Spleen (tissue), 11 donors: ENCODE measurements at regions not wholly inside any gene's neighbourhood (a gene's known extent, or its start where the extent isn't known, plus 50 kb on each side); places are given as distances from the start of the nearest gene placed in this dataset.

ENCODE experiments used
- DNase-seq: peaks from one replicate; pipeline ENCODE4 v3.0.0-alpha.2; 2020
- H3K27ac ChIP-seq, 8 donors: fragments of 200-600 bp; sonication (generic) in 7 of 8; 1 replicate in 4 of 8; 2 replicates in 4 of 8; pipeline versions ENCODE4 v1.5.0 to v1.8.0; 2016 to 2021; ENCODE audit warnings: inconsistent platforms in 4 of 8, mild to moderate bottlenecking in 4 of 8, moderate library complexity in 1 of 8
- H3K27me3 ChIP-seq, 7 donors: fragments of 200-600 bp; sonication (generic) in 6 of 7; replicated peaks in 1 of 7; 1 replicate in 4 of 7; 2 replicates in 3 of 7; pipeline versions ENCODE4 v1.5.0 to v1.8.0; 2016 to 2021; ENCODE audit warnings: inconsistent platforms in 3 of 7, mild to moderate bottlenecking in 1 of 7
- H3K36me3 ChIP-seq, 6 donors: fragments of 200-600 bp; sonication (generic) in 5 of 6; 1 replicate in 4 of 6; 2 replicates in 2 of 6; pipeline versions ENCODE4 v1.5.0 to v1.8.0; 2016 to 2021; ENCODE audit warnings: inconsistent platforms in 2 of 6
- H3K4me1 ChIP-seq, 6 donors: fragments of 200-600 bp; sonication (generic) in 5 of 6; 1 replicate in 3 of 6; 2 replicates in 3 of 6; pipeline versions ENCODE4 v1.5.0 to v1.8.0; 2016 to 2021; ENCODE audit warnings: inconsistent platforms in 3 of 6
- H3K4me3 ChIP-seq, 8 donors: fragments of 200-600 bp; sonication (generic) in 7 of 8; 1 replicate in 4 of 8; 2 replicates in 4 of 8; pipeline versions ENCODE4 v1.5.0 to v1.8.0; 2016 to 2021; ENCODE audit warnings: inconsistent platforms in 4 of 8, mild to moderate bottlenecking in 4 of 8, moderate library complexity in 2 of 8
- H3K9me3 ChIP-seq, 8 donors: fragments of 200-600 bp; sonication (generic) in 7 of 8; 1 replicate in 4 of 8; 2 replicates in 4 of 8; pipeline versions ENCODE4 v1.5.0 to v1.8.0; 2016 to 2021; ENCODE audit warnings: inconsistent platforms in 4 of 8
- POLR2A ChIP-seq, 3 donors: fragments of 450-650 bp; IDR thresholded peaks; one replicate each; pipeline ENCODE4 v1.5.1; 2017; ENCODE audit warnings: antibody characterized with exemption in 3 of 3, mild to moderate bottlenecking in 1 of 3
- POLR2AphosphoS5 ChIP-seq, 3 donors: sonication (generic); formaldehyde crosslinking; IDR thresholded peaks; one replicate each; pipeline ENCODE4 v1.5.1; 2017; ENCODE audit warnings: antibody characterized with exemption in 3 of 3
- WGBS, 5 donors: extraction: QIAGEN DNeasy Blood & Tissue Kit in 3 of 5; methylation state at CpG; one replicate each; pipeline versions ENCODE4 v1.1.5 to v1.1.7; 2013 to 2018; 5-methylcytosine and 5-hydroxymethylcytosine counted together
- intact Hi-C: fragments of 100-400 bp; cut with DNase I; formaldehyde crosslinking; loops from one replicate; pipeline ENCODE4 v1.15.0; 2023; ENCODE audit warnings: low total_unique reads
- TF ChIP-seq, protein P1 (sequence below), 11 experiments: fragments of 200-600 bp in 7 of 11; fragments of 450-650 bp in 4 of 11; sonication (generic) in 4 of 11; IDR thresholded peaks in 8 of 11; conservative IDR thresholded peaks in 3 of 11; 1 replicate in 7 of 11; 2 replicates in 4 of 11; pipeline versions ENCODE4 v1.4.0 to v1.8.0; 2016 to 2021; ENCODE audit warnings: antibody characterized with exemption in 11 of 11, inconsistent platforms in 4 of 11, mild to moderate bottlenecking in 1 of 11
- donor health status: healthy with polysubstance abuse.
- donor health status: DM: no; HTN: no; CAD: no; lungs with moderate emphysema.
- donor health status: DM: no; HTN: no; CAD: no.
- donor health status: Bipolar disorder and iron deficiency.
- donor health status: healthy.
- donor health status: DM: no; HTN: no; CAD: no.
- donor health status: DM: yes; HTN: yes; CAD: no.

DNA sequence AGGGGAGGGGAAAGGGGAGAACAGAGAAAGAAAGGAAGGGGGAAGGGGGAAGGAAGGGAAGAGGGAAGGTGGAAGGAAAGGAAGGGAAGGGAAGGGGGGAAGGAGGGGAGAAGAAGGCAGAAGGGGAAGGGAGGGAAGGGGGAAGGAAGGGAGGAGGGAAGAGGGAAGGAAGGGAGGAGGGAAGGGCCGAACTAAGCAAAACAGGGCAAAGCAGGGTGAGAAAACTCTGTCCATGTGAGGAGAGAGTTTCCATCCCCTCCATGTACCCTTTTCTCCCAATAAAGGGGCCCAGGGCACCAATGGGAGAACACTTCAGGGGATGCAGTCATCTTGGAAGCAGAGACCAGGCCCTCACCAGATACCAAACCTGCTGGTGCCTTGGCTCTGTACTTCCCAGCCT lies 256.8 kb upstream of the CDH5 start:
- WGBS, 5 donors, result 48 to 79% (median 64%) methylated on average over 1 of the region's 1 CpG
- no peak for DNase-seq
- Histone ChIP-seq H3K27ac (no peak overlapping the region), H3K9me3 (no peaks in the 10 kb centered on the region), H3K4me3 (no peak overlapping the region), H3K27me3 (no peaks in the 10 kb centered on the region), H3K36me3 (no peaks in the 10 kb centered on the region), H3K4me1 (no peaks in the 10 kb centered on the region)
- intact Hi-C loops, result no loop called here
- no peak for TF ChIP-seq POLR2AphosphoS5 (IDR thresholded peaks at IDR 0.05)
- TF ChIP-seq, protein P1, sequence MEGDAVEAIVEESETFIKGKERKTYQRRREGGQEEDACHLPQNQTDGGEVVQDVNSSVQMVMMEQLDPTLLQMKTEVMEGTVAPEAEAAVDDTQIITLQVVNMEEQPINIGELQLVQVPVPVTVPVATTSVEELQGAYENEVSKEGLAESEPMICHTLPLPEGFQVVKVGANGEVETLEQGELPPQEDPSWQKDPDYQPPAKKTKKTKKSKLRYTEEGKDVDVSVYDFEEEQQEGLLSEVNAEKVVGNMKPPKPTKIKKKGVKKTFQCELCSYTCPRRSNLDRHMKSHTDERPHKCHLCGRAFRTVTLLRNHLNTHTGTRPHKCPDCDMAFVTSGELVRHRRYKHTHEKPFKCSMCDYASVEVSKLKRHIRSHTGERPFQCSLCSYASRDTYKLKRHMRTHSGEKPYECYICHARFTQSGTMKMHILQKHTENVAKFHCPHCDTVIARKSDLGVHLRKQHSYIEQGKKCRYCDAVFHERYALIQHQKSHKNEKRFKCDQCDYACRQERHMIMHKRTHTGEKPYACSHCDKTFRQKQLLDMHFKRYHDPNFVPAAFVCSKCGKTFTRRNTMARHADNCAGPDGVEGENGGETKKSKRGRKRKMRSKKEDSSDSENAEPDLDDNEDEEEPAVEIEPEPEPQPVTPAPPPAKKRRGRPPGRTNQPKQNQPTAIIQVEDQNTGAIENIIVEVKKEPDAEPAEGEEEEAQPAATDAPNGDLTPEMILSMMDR (IDR thresholded peaks at IDR 0.05 in 8 of 11, conservative IDR thresholded peaks at IDR 0.05 in 3 of 11), result no peak

DNA sequence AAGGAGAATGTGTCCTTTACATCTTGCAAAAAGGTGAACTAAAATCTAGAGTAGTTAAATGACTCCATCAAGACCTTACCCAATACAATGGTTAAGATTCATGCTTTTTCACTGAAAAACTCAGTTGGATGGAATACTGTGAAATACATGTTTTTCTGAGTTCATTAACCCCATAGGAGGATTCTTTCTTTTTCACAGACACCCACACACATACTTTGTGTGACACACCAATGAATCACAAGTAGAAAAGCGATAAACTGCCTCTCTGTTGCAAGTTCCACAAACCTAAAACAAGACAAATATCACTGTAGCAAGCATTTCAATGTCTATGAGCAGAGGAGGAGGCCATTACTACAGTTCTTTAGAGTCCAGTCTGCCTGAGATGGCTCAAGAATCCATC lies 258.8 kb upstream of the CDH5 start:
- no peaks in the 10 kb centered on the region for H3K9me3 ChIP-seq
- 63 to 90% (median 84%) methylated on average over 1 of the region's 1 CpG for WGBS, 5 donors
- DNase-seq, result no peak
- no peaks in the 10 kb centered on the region for H3K36me3 ChIP-seq
- TF ChIP-seq, protein P1 (IDR thresholded peaks at IDR 0.05 in 8 of 11, conservative IDR thresholded peaks at IDR 0.05 in 3 of 11), result no peak
- TF ChIP-seq POLR2AphosphoS5 (IDR thresholded peaks at IDR 0.05) (no peak), POLR2A (IDR thresholded peaks at IDR 0.05) (no peak)
- H3K27me3 ChIP-seq, result no peaks in the 10 kb centered on the region
- intact Hi-C loops, result no loop called here
- no peak overlapping the region for H3K4me3 ChIP-seq
- no peak overlapping the region for H3K27ac ChIP-seq
- H3K4me1 ChIP-seq, result no peaks in the 10 kb centered on the region

DNA sequence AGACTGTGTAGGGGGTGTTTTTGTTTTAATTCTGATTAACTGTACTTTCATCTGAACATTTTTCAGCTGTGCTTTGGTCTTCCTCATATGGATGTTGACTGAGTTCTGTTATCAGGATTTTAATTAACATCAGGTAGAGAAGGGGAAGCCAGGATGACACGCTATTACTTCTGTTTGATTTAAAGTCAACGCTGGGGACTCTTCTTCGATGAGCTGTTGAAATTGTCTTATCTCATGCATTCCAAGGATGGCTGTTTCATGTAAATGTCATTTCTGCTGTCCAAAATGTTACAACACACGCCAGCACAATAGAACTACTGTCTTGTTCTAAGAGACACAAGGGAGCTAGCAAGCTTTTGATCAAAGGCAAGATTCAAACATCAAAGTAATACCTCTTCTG lies 263.3 kb upstream of the CDH5 start:
- intact Hi-C loops, result no loop called here
- no peaks in the 10 kb centered on the region for H3K9me3 ChIP-seq
- no peak for DNase-seq
- WGBS, 5 donors, result 56 to 74% (median 67%) methylated on average over 4 of the region's 4 CpGs
- H3K27ac ChIP-seq, result no peak overlapping the region
- TF ChIP-seq POLR2AphosphoS5 (IDR thresholded peaks at IDR 0.05), result no peak
- no peak for TF ChIP-seq POLR2A (IDR thresholded peaks at IDR 0.05)
- TF ChIP-seq, protein P1 (IDR thresholded peaks at IDR 0.05 in 8 of 11, conservative IDR thresholded peaks at IDR 0.05 in 3 of 11), result no peak
- H3K36me3 ChIP-seq, result no peaks in the 10 kb centered on the region
- no peaks in the 10 kb centered on the region for H3K4me1 ChIP-seq
- no peak overlapping the region for H3K4me3 ChIP-seq
- no peaks in the 10 kb centered on the region for H3K27me3 ChIP-seq

DNA sequence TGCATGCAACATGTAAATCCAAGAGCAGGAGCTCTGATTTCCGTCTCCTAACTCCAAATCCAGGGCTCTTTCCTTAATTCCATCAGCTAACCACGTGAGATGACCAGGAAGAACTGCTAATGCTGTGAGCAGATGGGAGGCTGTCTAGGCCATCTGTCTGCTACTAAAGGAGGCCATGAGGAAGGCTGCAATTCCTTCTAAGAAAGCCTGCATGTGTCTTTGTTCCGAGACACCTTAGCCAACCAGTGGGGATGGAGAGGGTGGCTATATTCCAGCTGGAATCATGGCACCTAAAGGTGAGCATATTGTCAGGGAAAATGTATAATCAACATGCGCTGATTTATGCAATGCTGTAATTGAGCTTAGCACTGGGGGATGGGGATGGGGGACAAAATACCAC lies 267.2 kb upstream of the CDH5 start:
- intact Hi-C loops, result no loop called here
- DNase-seq, result no peak
- no peak overlapping the region for H3K27ac ChIP-seq
- H3K36me3 ChIP-seq, result no peaks in the 10 kb centered on the region
- H3K4me1 ChIP-seq, result no peaks in the 10 kb centered on the region
- H3K4me3 ChIP-seq, result no peak overlapping the region
- H3K27me3 ChIP-seq, result peaks cover 0 to 3% (median 0%) of the 10 kb centered on the region in 7 donors
- no peak for TF ChIP-seq POLR2A (IDR thresholded peaks at IDR 0.05)
- no peak for TF ChIP-seq POLR2AphosphoS5 (IDR thresholded peaks at IDR 0.05)
- TF ChIP-seq, protein P1 (IDR thresholded peaks at IDR 0.05 in 8 of 11, conservative IDR thresholded peaks at IDR 0.05 in 3 of 11), result no peak
- H3K9me3 ChIP-seq, result no peaks in the 10 kb centered on the region
- WGBS, 5 donors, result 78 to 90% (median 82%) methylated on average over 4 of the region's 4 CpGs
